HCT116 (cell line): ENCODE measurements at regions not wholly inside any gene's neighbourhood (a gene's known extent, or its start where the extent isn't known, plus 50 kb on each side); places are given as distances from the start of the nearest gene placed in this dataset.

ENCODE experiments used
- ATAC-seq: fragments of 200-7000 bp; cut with Tn5 transposase; 2 replicates; pipeline ENCODE4 v1.9.1; 2020; ENCODE audit warnings: mild to moderate bottlenecking, moderate library complexity
- BruUV-seq: library from RNA; stranded (reverse); fragments of 400-500 nt; replicated peaks from 2 replicates; lab custom pipeline; 2021; lab: Mats Ljungman, UMichigan
- CTCF ChIA-PET: fragments of 300-600 bp; sonication (Branson Sonifier 250); formaldehyde crosslinking; loops from one replicate; lab custom pipeline; 2021; ENCODE audit warnings: antibody characterized with exemption; lab: Charles Lee
- POLR2A ChIA-PET: fragments of 300-600, 350-600 bp; sonication (Branson Sonifier 250); formaldehyde crosslinking; loops from one replicate; lab custom pipeline; 2021; ENCODE audit warnings: antibody characterized with exemption; lab: Charles Lee
- RAD21 ChIA-PET, 2 experiments: fragments of 300-600 bp; sonication (Branson Sonifier 250); formaldehyde crosslinking; loops; one replicate each; lab custom pipeline; 2023; ENCODE audit warnings: low total read pairs in 2 of 2; ENCODE audit not compliant: uncharacterized antibody in 2 of 2, unreplicated experiment in 2 of 2, low non-redundant PET in 1 of 2; lab: Charles Lee
- DNase-seq: peaks from one replicate; pipeline ENCODE4 v3.0.0-alpha.2; 2010; ENCODE audit warnings: low read depth, low spot score
- H2AFZ ChIP-seq: fragments of 200-600 bp; shearing (Covaris generic), sonication (generic); 2 replicates; pipeline ENCODE4 v1.6.1; 2017; ENCODE audit warnings: low read depth, mixed run types, mixed read lengths, antibody characterized with exemption, low read length; ENCODE audit not compliant: poor library complexity, severe bottlenecking
- H3K27ac ChIP-seq: 2 replicates; pipeline ENCODE4 v1.5.1; 2012; ENCODE audit warnings: low read depth, low read length
- H3K27me3 ChIP-seq: fragments of 200-600 bp; sonication (generic); 2 replicates; pipeline ENCODE4 v1.6.1; 2016; ENCODE audit warnings: mixed run types, low read length, mixed read lengths; ENCODE audit not compliant: insufficient read depth
- H3K36me3 ChIP-seq, 2 experiments: fragments of 200-500 bp in 1 of 2; fragments of 200-600 bp in 1 of 2; sonication (Bioruptor generic) in 1 of 2; sonication (generic) in 1 of 2; 2 replicates each; pipeline versions ENCODE4 v1.5.1 to v1.6.1; 2014 to 2016; ENCODE audit warnings: low read length in 2 of 2, inconsistent platforms in 1 of 2, mixed read lengths in 1 of 2, mixed run types in 1 of 2; ENCODE audit not compliant: insufficient read depth in 2 of 2, control insufficient read depth in 1 of 2
- H3K4me1 ChIP-seq, 2 experiments: fragments of 200-600 bp in 1 of 2; sonication (generic) in 1 of 2; 2 replicates each; pipeline versions ENCODE4 v1.5.1 to v1.6.1; 2012 to 2017; ENCODE audit warnings: low read length in 2 of 2, inconsistent platforms in 1 of 2, mild to moderate bottlenecking in 1 of 2, mixed read lengths in 1 of 2, mixed run types in 1 of 2, moderate library complexity in 1 of 2; ENCODE audit not compliant: insufficient read depth in 2 of 2, control insufficient read depth in 1 of 2
- H3K4me2 ChIP-seq: fragments of 200-600 bp; sonication (generic); 2 replicates; pipeline ENCODE4 v1.6.1; 2017; ENCODE audit warnings: mixed run types, low read length, mixed read lengths
- H3K4me3 ChIP-seq, 2 experiments: fragments of 200-600 bp in 1 of 2; sonication (generic) in 1 of 2; replicated peaks in 1 of 2; 2 replicates each; pipeline ENCODE4 v1.5.1; 2011 to 2016; ENCODE audit warnings: low read length in 2 of 2, control low read depth in 1 of 2, low read depth in 1 of 2, mild to moderate bottlenecking in 1 of 2, mixed read lengths in 1 of 2, mixed run types in 1 of 2
- H3K79me2 ChIP-seq: fragments of 200-600 bp; sonication (generic); 2 replicates; pipeline ENCODE4 v1.6.1; 2017; ENCODE audit warnings: mild to moderate bottlenecking, mixed run types, low read length, moderate library complexity, mixed read lengths; ENCODE audit not compliant: insufficient read depth
- H3K9ac ChIP-seq: fragments of 200-600 bp; sonication (generic); 2 replicates; pipeline ENCODE4 v1.6.1; 2016; ENCODE audit warnings: low read length, mixed read lengths
- H3K9me2 ChIP-seq: fragments of 200-600 bp; sonication (generic), shearing (Covaris generic); 2 replicates; pipeline ENCODE4 v1.6.1; 2017; ENCODE audit warnings: mixed run types, mild to moderate bottlenecking, moderate library complexity; ENCODE audit not compliant: insufficient read depth
- H3K9me3 ChIP-seq, 2 experiments: fragments of 200-500 bp in 1 of 2; fragments of 200-600 bp in 1 of 2; sonication (Bioruptor generic) in 1 of 2; sonication (generic) in 1 of 2; 2 replicates each; pipeline ENCODE4 v1.6.1; 2014 to 2017; ENCODE audit warnings: low read length in 2 of 2, mixed read lengths in 2 of 2, inconsistent platforms in 1 of 2, low read depth in 1 of 2, mild to moderate bottlenecking in 1 of 2, mixed run types in 1 of 2, moderate library complexity in 1 of 2; ENCODE audit not compliant: control insufficient read depth in 1 of 2, insufficient read depth in 1 of 2
- H4K20me1 ChIP-seq: fragments of 200-600 bp; sonication (generic), shearing (Covaris generic); 2 replicates; pipeline ENCODE4 v1.6.1; 2017; ENCODE audit warnings: mixed run types, mild to moderate bottlenecking, moderate library complexity; ENCODE audit not compliant: insufficient read depth
- CEBPB ChIP-seq: IDR thresholded peaks from 2 replicates; pipeline ENCODE4 v1.6.1; 2012; ENCODE audit warnings: low read depth
- EGR1 ChIP-seq: IDR thresholded peaks from 2 replicates; pipeline ENCODE4 v1.6.1; 2012; ENCODE audit warnings: low read depth
- FOSL1 ChIP-seq: IDR thresholded peaks from 2 replicates; pipeline ENCODE4 v1.6.1; 2012; ENCODE audit warnings: low read depth
- JUND ChIP-seq: IDR thresholded peaks from 2 replicates; pipeline ENCODE4 v1.6.1; 2012
- POLR2A ChIP-seq: IDR thresholded peaks from 2 replicates; pipeline ENCODE4 v1.7.0; 2011; ENCODE audit warnings: borderline replicate concordance; ENCODE audit not compliant: insufficient read depth, insufficient read length; ENCODE audit errors: extremely low read depth
- POLR2AphosphoS5 ChIP-seq: IDR thresholded peaks from 2 replicates; pipeline ENCODE4 v1.6.1; 2011; ENCODE audit warnings: mild to moderate bottlenecking, low read depth, low read length, moderate library complexity
- RAD21 ChIP-seq: IDR thresholded peaks from 2 replicates; pipeline ENCODE4 v1.6.1; 2012; ENCODE audit warnings: low read depth, mild to moderate bottlenecking
- SIN3A ChIP-seq: IDR thresholded peaks from 2 replicates; pipeline ENCODE4 v1.6.1; 2012; ENCODE audit warnings: low read depth
- SP1 ChIP-seq: IDR thresholded peaks from 2 replicates; pipeline ENCODE4 v1.6.1; 2012; ENCODE audit warnings: low read depth
- SRF ChIP-seq: IDR thresholded peaks from 2 replicates; pipeline ENCODE4 v1.6.1; 2012; ENCODE audit warnings: low read depth
- ZFX ChIP-seq: fragments of 450-650 bp; IDR thresholded peaks from 2 replicates; pipeline ENCODE4 v1.6.1; 2017
- ZNF274 ChIP-seq: fragments of 200-500 bp; sonication (Bioruptor generic); IDR thresholded peaks from 2 replicates; pipeline ENCODE4 v1.6.1; 2014; ENCODE audit warnings: mild to moderate bottlenecking, low read depth, low read length, inconsistent platforms
- intact Hi-C: fragments of 100-400 bp; cut with micrococcal nuclease; formaldehyde crosslinking; loops from 2 replicates; pipeline ENCODE4 v1.10.0; 2022
- TF ChIP-seq, protein P1 (sequence below): IDR thresholded peaks from 2 replicates; pipeline ENCODE4 v1.6.1; 2012
- TF ChIP-seq, protein P2 (sequence below): IDR thresholded peaks from 2 replicates; pipeline ENCODE4 v1.6.1; 2012
- TF ChIP-seq, protein P3 (sequence below): IDR thresholded peaks from 2 replicates; pipeline ENCODE4 v1.6.1; 2011; ENCODE audit warnings: mild to moderate bottlenecking, low read length, moderate library complexity; ENCODE audit not compliant: insufficient replicate concordance; ENCODE audit errors: extremely low read depth

DNA sequence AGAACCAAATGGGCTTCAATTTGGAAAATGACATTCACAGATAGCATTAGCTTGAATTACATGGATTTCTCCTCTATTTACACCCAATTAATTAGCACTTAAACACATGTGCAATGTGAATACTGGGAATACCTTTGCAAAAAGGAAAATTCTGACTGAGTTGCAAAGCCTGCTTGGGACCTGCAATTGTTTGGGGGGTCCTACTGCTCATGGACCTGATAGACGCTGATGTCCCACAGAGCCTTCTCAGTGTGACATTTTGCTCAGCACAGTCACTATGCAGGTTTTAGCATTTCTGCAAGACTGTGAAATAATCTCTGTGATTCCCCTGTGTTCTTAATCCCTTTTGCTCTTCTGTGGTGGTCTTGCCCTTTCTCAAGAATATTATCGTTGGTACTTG, 101.2 kb upstream of the PGRMC2 start:
- ATAC-seq: no peak
- intact Hi-C loops: loop anchor here (10.0 kb wide), 1 partner anchor 176 kb away; no protein-coding TSS in a partner anchor

More for the DNA sequence above, 101.2 kb upstream of the PGRMC2 start:
- no peak for TF ChIP-seq SP1
- TF ChIP-seq, protein P1, sequence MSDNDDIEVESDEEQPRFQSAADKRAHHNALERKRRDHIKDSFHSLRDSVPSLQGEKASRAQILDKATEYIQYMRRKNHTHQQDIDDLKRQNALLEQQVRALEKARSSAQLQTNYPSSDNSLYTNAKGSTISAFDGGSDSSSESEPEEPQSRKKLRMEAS: no peak
- no peak for TF ChIP-seq ZFX
- no peak for TF ChIP-seq JUND
- TF ChIP-seq SRF: no peak
- no peak for TF ChIP-seq ZNF274
- TF ChIP-seq, protein P2, sequence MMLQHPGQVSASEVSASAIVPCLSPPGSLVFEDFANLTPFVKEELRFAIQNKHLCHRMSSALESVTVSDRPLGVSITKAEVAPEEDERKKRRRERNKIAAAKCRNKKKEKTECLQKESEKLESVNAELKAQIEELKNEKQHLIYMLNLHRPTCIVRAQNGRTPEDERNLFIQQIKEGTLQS: no peak
- TF ChIP-seq SIN3A: no peak
- TF ChIP-seq FOSL1: no peak
- no peak for TF ChIP-seq EGR1
- no peak for TF ChIP-seq POLR2A
- no peak for TF ChIP-seq CEBPB
- TF ChIP-seq POLR2AphosphoS5: no peak
- no peak for TF ChIP-seq RAD21
- TF ChIP-seq, protein P3, sequence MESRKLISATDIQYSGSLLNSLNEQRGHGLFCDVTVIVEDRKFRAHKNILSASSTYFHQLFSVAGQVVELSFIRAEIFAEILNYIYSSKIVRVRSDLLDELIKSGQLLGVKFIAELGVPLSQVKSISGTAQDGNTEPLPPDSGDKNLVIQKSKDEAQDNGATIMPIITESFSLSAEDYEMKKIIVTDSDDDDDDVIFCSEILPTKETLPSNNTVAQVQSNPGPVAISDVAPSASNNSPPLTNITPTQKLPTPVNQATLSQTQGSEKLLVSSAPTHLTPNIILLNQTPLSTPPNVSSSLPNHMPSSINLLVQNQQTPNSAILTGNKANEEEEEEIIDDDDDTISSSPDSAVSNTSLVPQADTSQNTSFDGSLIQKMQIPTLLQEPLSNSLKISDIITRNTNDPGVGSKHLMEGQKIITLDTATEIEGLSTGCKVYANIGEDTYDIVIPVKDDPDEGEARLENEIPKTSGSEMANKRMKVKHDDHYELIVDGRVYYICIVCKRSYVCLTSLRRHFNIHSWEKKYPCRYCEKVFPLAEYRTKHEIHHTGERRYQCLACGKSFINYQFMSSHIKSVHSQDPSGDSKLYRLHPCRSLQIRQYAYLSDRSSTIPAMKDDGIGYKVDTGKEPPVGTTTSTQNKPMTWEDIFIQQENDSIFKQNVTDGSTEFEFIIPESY: no peak
- TF ChIP-seq, all 23 proteins: peak for 0
- no peak for DNase-seq
- Histone ChIP-seq H3K9me3 (no peaks in the 10 kb centered on the region), H3K4me2 (no peak overlapping the region; the same call in 1 of the 2 replicates), H3K27me3 (peaks cover 60% of the 10 kb centered on the region; the same call in 1 of the 2 replicates), H3K27ac (no peak overlapping the region), H4K20me1 (no peaks in the 10 kb centered on the region), H2AFZ (no peak overlapping the region), H3K4me3 (no peak overlapping the region), H3K4me1 (peaks cover 21 to 36% of the 10 kb centered on the region in 2 experiments), H3K9ac (no peak overlapping the region), H3K9me2 (no peaks in the 10 kb centered on the region), H3K79me2 (no peaks in the 10 kb centered on the region), H3K36me3 (no peaks in the 10 kb centered on the region)
- BruUV-seq: no TSS peak
- RAD21 ChIA-PET: no interaction called here
- CTCF ChIA-PET: no interaction called here
- POLR2A ChIA-PET: no interaction called here
